ENCODE measurements at regions not wholly inside any gene's neighbourhood (a gene's known extent, or its start where the extent isn't known, plus 50 kb on each side); places are given as distances from the start of the nearest gene placed in this dataset.

DNA sequence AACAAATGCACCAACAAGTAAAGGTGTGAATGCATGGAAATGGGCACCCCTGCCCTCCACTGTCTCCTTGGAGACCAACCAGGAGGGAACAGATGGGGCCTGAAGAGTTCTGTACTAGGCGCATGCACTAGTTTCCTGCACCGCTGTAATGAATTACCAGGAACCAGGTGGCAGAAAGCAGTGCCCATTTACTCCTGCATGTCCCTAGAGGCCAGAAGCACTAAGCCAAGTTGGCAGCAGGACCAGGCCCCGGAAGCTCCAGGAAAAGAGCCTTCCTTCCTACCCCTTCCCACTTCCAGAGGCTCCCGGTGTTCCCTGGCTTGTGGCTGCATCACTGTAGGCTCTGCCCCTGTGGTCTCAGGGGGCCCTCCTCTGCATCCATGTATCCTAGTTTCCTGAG, 237.5 kb upstream of the PPP2R2D start:
- TF ChIP-seq CTCF (IDR thresholded peaks at IDR 0.05) (no peak), POLR2A (IDR thresholded peaks at IDR 0.05) (no peak), EP300 (IDR thresholded peaks at IDR 0.05) (no peak)

All from suprapubic skin (tissue), 3 donors.